HFFc6 (cell line): ENCODE measurements at regions not wholly inside any gene's neighbourhood (a gene's known extent, or its start where the extent isn't known, plus 50 kb on each side); places are given as distances from the start of the nearest gene placed in this dataset.

ENCODE experiments used
- DNase-seq: peaks from one replicate; pipeline ENCODE4 v3.0.0-alpha.2; 2018
- H3K27ac Mint-ChIP-seq: 2 replicates; pipeline ENCODE4 v1.8.0; 2020; ENCODE audit warnings: mild to moderate bottlenecking, mixed read lengths
- H3K27me3 Mint-ChIP-seq: 2 replicates; pipeline ENCODE4 v1.8.0; 2021; ENCODE audit warnings: mild to moderate bottlenecking, moderate library complexity, mixed read lengths; ENCODE audit not compliant: insufficient read depth
- H3K36me3 Mint-ChIP-seq: 2 replicates; pipeline ENCODE4 v1.8.0; 2021; ENCODE audit warnings: low read depth, mixed read lengths
- H3K4me1 Mint-ChIP-seq: 2 replicates; pipeline ENCODE4 v1.8.0; 2020; ENCODE audit warnings: low read depth, mixed read lengths
- H3K4me3 Mint-ChIP-seq: 2 replicates; pipeline ENCODE4 v1.8.0; 2020; ENCODE audit warnings: mild to moderate bottlenecking, moderate library complexity, mixed read lengths
- H3K9me3 Mint-ChIP-seq: 2 replicates; pipeline ENCODE4 v1.8.0; 2020; ENCODE audit warnings: mild to moderate bottlenecking, mixed read lengths
- TF ChIP-seq, protein P1 (sequence below): fragments of 200-600 bp; sonication (generic); IDR thresholded peaks from 2 replicates; pipeline ENCODE4 v1.5.0; 2021; ENCODE audit warnings: antibody characterized with exemption, mild to moderate bottlenecking

- 0 out of 2 replicates have a peak, but pooled peaks cover 5% of the 10 kb centered on the region for H3K4me1 Mint-ChIP-seq
- H3K27me3 Mint-ChIP-seq, result no peaks in the 10 kb centered on the region
- no peak for DNase-seq
- H3K4me3 Mint-ChIP-seq, result no peak overlapping the region
- H3K27ac Mint-ChIP-seq, result no peak overlapping the region
- TF ChIP-seq, protein P1, sequence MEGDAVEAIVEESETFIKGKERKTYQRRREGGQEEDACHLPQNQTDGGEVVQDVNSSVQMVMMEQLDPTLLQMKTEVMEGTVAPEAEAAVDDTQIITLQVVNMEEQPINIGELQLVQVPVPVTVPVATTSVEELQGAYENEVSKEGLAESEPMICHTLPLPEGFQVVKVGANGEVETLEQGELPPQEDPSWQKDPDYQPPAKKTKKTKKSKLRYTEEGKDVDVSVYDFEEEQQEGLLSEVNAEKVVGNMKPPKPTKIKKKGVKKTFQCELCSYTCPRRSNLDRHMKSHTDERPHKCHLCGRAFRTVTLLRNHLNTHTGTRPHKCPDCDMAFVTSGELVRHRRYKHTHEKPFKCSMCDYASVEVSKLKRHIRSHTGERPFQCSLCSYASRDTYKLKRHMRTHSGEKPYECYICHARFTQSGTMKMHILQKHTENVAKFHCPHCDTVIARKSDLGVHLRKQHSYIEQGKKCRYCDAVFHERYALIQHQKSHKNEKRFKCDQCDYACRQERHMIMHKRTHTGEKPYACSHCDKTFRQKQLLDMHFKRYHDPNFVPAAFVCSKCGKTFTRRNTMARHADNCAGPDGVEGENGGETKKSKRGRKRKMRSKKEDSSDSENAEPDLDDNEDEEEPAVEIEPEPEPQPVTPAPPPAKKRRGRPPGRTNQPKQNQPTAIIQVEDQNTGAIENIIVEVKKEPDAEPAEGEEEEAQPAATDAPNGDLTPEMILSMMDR, result no peak
- H3K9me3 Mint-ChIP-seq, result no peaks in the 10 kb centered on the region
- no peaks in the 10 kb centered on the region for H3K36me3 Mint-ChIP-seq
Observed at GRCh38 chr11:109132539-109132938, 289.5 kb upstream of the C11orf87 start.

DNA sequence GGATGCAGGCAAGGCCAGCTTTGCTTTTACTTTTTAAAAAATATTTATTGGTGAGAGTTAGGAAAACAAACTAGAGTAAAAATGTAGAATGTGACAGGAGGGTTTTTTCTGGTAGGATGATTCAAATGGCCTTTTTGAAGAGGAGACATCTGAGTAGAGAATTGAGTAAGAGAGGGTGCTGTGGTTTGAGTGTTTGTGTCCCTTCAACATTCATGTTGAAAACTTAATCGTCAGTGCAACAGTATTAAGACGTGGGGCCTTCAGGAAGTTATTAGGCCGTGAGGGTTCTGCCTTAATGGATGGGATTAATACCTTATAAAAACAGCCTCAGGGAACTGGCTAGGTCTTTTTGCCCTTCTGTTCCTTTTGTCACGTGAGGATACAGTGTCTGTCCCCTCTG is 288.8 kb upstream of the C11orf87 start:
- no peaks in the 10 kb centered on the region for H3K9me3 Mint-ChIP-seq

GRCh38 chr11:109135627-109136026 is 286.4 kb upstream of the C11orf87 start:
- Mint-ChIP-seq H3K36me3 (no peaks in the 10 kb centered on the region), H3K4me3 (no peak overlapping the region), H3K27ac (no peak overlapping the region), H3K4me1 (0 out of 2 replicates have a peak, but pooled peaks cover 5% of the 10 kb centered on the region), H3K9me3 (no peaks in the 10 kb centered on the region), H3K27me3 (no peaks in the 10 kb centered on the region; the same call in 1 of the 2 replicates)
- TF ChIP-seq, protein P1, result no peak
- no peak for DNase-seq

More for the DNA sequence above, 288.8 kb upstream of the C11orf87 start:
- H3K27ac Mint-ChIP-seq, result no peak overlapping the region
- TF ChIP-seq, protein P1, result no peak
- H3K27me3 Mint-ChIP-seq, result no peaks in the 10 kb centered on the region
- no peak for DNase-seq
- H3K36me3 Mint-ChIP-seq, result no peaks in the 10 kb centered on the region
- H3K4me3 Mint-ChIP-seq, result no peak overlapping the region
- H3K4me1 Mint-ChIP-seq, result 0 out of 2 replicates have a peak, but pooled peaks cover 5% of the 10 kb centered on the region

- H3K27ac Mint-ChIP-seq, result no peak overlapping the region
- peaks cover 3% of the 10 kb centered on the region for H3K27me3 Mint-ChIP-seq
- no peak for DNase-seq
- no peaks in the 10 kb centered on the region for H3K9me3 Mint-ChIP-seq
- no peaks in the 10 kb centered on the region for H3K4me1 Mint-ChIP-seq
- TF ChIP-seq, protein P1, result no peak
- no peaks in the 10 kb centered on the region for H3K36me3 Mint-ChIP-seq
- H3K4me3 Mint-ChIP-seq, result no peak overlapping the region
Observed at GRCh38 chr11:109138196-109138595, 283.8 kb upstream of the C11orf87 start.

DNA sequence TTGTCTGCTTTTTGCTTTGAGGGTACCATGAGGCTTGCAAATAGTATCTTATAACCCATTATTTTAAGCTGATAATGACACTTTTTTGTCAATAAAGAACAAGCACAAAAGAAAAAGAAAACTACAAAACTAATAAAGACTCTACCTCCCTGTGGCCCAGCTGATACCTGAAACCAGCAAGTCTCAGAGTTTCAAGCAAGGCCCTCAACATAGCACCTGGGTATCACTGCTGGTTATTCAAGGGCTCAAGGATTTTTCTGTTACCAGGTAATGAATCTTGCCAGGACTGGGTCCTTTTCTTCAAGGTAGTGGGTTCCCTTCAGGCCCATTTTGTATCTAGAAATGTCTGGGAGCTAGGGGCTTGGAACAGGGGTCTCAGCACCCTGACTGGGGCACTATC is 281.6 kb upstream of the C11orf87 start:
- Mint-ChIP-seq H3K36me3 (no peaks in the 10 kb centered on the region), H3K4me3 (no peak overlapping the region), H3K27me3 (peaks cover 5% of the 10 kb centered on the region), H3K4me1 (no peaks in the 10 kb centered on the region), H3K9me3 (no peaks in the 10 kb centered on the region), H3K27ac (no peak overlapping the region)
- TF ChIP-seq, protein P1, result no peak
- no peak for DNase-seq
